ENCODE measurements at regions not wholly inside any gene's neighbourhood (a gene's known extent, or its start where the extent isn't known, plus 50 kb on each side); places are given as distances from the start of the nearest gene placed in this dataset.
"Not testable (repeated sequence)": the region's sequence is repeated elsewhere in the genome, so short reads cannot be mapped to it uniquely, and the experiment has no call there.

DNA sequence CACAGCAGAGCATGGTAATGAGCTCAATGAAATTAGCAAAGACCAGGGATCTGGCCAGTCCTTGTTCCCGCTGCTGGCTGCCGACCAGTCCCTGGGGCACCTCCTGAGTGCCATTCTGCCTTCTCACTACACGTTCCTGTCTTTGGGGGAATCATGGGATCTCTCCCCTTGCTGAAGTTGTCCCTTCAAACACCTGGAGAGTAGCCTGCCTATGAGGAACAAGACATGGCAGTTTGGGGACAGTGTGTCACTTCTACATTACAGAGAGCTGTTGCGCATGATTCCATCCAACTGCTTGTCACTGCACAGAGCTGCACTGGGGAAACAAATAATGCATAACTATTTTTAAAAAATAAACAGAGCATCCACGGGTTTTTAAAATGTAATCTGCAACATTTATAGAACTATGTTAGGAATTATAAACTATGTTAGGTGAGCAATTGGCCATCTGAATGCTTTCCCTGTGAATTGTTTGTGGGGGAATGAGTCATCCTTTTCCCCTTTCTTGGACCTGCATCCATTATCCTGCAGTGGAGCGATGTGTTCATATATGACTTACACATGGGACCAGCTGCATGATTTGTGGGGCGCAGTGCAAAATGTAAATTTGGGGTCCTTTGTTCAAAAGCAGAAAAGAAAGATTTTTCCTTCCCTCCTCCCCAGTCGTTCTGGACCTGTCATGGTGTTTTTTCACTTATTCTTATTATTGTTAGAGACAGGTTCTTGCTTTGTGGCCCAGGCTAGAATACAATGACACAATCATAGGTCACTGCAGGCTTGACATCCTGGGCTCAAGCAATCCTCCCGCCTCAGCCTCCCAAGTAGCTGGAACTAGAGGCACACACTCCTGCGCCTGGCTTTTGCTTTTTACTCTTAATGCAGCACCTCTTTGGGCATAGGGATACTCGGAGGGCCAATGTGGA is 115.0 kb upstream of the TBL1X start:
- no peak for DNase-seq

DNA sequence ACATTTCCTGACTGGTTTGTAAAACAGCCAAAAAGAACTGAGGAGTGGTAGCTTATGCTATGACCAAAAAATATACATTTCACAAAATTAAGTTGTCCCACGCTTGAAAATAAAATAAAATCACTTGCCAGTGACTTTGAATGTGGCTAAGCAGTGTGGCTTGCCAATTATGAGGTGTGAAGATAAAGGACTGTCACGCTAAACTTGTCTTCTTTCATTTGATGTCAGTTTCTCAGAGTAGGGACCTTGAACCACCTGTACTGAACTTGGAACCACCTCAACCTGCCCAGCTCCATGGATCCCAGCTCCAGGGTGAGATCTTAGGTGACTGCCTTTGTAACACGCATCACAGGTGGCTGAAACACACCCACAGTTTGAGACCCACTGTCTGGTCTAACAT is 113.7 kb upstream of the TBL1X start:
- no peak for DNase-seq

DNA sequence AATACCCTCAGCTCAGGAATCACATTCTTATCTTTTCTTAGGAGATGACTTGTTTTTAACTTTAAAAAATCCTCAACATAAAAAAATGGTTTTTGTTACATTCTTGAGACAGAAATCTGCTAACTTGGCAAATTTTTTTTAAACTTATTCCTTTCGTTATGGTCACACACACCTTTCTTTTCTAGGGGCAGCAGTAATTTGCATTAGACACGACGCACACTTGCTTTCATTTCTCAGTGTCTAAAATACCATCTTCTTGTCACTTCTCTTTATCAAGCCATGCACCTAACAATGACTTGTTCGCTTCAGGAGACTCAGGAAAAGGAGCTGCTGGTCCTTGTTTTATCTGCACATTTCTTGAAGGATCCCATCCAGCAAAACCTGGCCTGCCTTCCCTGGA is 112.6 kb upstream of the TBL1X start:
- no peak for DNase-seq

DNA sequence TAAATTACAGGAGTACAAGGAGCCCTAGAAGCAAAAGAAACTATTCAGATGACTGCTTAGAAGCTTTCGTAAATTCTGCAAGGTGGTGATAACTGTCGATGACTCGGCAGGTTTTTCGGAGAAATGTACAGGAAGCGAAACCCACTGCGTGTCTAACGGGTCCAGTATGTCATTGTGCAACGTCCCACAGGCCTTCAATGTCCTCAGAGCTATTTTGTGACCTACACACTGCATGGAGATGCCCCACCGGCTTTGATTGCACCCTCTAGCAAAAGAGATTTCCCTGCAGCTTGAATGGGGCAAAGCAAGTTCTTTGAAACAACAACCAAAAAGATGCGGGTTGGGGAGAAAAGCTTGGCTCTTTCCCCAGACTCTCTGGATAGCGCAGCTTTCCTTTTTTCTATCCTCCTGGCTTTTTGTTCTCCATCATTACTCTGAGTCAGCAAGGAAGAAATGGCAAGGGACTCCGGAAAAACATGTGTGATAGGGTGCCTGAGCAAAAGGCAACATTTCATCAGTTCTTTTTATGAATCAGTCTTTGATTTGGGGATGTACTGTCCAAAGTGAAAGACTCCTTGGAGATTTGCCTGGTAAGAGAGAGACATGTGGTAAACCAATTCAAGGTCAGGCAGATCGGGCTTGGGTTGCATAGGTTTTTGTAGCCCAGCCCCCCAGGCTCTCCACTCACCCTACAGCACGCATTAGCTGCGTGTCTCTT is 112.0 kb upstream of the TBL1X start:
- no peak for DNase-seq

DNA sequence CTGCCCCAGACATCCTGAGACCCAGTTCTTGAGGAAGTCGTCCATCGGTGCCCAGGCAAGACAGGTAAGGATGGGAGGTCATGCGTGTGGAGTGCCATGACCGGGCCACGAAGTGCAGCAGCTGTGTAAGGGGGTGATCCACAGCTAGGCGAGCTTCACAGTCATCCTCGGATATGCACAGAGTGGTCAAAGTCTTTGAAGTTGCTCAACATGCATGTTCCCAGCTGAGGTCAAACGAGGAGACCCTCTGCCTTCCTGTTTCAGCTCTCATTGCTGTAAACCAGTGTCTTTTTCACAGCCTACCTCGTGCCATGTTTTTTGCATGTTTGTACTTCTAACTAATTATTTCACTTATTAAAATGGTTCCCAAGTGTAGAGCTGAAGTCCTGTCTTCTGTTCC is 109.9 kb upstream of the TBL1X start:
- no peak for DNase-seq

DNA sequence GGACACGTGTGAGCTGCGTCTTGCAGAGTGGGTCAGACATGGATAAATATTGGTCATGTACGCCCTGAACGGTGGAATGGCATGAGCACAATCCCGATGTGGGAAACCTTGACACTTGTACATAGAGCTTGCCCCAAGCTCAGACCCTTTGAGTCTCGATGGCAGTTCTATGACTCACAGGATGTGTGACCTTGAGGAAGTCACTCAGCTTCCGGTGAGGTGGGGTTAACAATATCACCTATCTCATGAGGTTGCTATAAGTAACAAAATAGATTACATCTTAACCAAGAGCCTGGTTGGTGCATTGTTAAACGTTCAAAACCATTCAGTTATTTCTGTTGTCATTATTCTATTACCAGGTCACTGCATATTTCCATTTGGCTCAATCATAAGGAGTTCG is 109.1 kb upstream of the TBL1X start:
- DNase-seq = no peak

DNA sequence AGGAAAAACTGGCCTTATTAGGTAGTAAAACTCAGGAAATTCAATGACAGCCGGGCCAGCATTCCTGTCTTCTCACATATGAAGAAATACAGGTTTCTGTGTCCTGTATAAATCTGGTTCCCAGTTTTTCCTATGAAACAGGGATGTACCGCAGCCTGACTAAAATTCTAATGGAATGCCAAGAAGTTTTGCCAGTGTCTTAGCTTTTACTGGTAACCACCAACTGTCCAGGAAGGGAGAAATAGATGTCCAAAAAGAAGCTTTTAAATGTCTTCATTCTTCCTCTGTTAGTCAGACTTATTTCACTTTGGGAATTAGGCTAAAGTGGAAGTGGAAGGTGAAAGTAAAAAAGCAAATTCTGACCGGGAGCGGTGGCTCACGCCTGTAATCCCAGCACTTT is 108.0 kb upstream of the TBL1X start:
- no peak for DNase-seq

DNA sequence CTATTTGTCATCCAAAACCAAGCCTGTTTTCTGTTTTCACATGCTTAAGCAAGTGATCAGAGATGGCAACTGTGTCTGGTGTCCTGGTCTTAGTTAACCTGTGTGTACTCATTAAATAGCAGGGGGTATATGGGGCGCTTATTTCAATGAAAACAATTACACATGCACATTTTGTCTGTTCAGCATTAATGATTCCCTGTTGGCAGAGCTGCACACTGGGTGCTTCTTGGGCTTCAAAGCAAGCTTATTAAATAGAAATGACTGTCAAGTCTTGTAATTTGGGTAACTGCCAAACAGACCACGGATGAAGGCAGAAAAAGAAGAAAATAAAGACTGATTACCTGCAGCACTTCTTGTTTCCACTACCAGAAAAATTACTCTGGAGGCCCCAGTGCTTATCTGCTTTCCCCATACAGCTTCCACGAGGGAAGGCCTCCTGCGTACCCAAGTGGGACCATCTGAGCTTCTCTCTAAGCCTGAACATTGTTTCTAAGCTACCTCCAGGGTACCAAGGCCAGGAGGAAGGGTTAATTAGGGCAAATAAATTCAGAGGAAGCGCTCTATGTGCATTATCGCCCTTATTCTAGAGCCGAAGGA is 107.2 kb upstream of the TBL1X start:
- no peak for DNase-seq

DNA sequence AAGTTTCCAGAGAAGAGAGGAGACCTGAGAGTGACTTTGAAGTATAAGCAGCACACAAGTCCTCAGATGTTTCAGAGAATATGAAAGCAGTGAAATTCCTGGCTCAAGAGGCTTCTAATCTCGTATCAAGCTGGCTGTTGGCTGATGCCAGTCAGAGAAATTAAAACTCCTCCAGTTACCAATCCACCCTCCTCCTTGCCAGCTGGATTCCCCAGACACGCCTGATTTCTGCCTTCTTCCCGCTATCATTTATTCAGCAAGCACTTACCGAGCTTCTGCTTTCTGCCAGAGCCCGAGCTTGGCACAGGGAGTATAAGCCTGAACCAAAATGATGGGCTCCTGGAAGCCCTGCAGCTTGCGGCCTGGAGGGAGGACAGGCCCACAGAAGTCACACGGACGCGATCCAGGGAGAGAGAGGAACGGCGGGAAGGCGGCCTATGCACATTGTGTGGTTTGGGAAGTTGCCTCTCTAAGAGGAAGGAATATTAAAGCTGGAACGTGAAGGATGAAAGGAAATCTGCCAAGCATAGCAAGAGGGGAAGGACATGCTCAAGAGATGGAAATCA is 102.4 kb upstream of the TBL1X start:
- DNase-seq = no peak

DNA sequence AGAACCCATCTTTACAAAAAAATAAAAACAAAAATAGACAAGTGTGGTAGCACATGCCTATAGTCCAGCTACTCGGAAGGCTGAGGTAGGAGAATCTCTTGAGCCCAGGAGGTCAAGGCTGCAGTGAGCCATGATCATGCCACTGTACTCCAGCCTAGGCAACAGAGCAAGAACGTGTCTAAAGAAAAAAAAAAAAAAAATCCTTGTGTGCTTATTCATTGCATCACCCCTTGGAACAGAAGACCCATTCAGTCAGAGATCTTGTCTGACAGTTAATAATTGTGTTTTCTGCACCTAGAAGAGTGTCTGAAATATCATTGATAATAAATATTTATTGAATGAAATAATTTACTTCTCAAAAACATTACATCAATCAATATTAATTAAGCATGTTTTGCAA is 97.4 kb upstream of the TBL1X start:
- DNase-seq = no peak

DNA sequence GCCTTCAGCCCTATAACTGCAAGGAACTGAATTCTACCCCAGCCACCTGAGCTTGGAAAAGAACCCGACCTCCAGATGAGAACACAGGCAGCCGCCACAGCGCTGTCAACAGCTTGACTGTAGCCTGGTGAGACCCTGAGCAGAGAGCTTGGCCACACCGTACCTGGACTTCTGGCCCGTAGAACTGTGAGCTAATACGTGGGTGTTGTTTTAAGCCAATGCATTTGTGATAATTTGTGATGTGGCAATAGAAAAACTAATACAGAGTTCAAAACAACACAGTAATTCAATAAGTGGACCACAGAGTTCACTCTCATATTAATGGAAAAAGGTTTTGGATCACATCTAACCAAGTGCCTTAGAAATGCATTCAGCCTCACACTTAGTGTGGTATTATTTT is 96.6 kb upstream of the TBL1X start:
- no peak for DNase-seq

DNA sequence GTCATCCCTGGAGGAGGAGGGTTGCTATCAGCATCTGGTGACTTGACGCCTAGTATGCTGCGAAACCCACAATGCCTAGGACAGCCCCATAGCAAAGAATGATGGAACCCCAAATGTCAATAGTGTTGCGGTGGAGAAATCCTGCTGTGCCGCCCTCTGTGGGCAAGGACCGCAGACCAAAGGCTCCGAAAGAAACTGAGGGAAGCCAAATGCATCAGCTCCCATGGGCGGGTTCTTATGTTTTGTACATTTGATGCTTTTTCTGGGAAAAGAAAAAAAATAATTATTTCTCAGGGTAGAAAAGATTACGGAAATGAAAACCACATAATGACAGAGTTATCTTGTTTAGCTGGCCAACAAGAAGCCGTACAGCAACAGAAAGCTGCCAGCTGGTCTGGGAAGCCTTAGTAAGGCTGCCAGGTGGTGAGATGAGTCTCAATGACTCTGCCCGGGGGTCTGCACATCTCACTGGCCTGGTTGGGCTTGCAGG is 95.0 kb upstream of the TBL1X start:
- DNase-seq = no peak

DNA sequence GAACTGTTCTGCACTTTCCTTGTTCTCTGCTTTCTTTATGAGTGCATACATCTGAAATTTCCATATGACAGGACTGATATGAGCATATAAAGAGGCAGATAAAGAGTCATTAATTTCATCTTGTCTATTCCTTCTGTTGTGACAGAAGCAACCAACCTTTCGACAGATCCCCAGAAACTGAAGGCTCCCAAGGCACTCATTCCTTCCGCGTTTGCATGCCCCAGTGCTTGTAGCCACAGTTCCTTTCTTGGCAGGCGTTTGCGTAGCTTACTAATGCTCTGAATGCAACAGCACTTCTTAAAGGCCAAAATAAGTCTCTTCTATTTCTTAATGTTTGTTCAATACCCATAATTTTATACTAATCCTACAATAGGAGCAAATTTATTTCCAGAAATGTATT is 94.0 kb upstream of the TBL1X start:
- DNase-seq = no peak

DNA sequence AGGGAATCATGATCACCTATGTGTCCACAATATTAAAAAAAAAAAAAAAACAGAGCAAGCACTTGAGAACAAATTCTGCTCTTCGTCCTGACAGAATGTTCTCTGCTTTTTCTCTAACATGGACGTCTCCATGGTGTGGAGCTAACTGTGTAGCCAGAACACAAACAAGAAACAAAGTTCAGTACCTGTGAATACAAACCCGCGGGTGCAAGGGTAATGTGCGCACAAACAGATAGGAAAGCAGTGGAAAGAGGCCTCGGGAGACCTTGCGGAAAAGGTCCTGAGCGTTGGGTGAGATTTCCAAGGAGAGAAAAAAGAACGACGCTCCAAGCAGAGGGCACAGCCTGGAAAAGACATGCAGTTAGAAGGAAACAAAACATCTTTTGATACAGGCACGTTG is 92.0 kb upstream of the TBL1X start:
- no peak for DNase-seq

DNA sequence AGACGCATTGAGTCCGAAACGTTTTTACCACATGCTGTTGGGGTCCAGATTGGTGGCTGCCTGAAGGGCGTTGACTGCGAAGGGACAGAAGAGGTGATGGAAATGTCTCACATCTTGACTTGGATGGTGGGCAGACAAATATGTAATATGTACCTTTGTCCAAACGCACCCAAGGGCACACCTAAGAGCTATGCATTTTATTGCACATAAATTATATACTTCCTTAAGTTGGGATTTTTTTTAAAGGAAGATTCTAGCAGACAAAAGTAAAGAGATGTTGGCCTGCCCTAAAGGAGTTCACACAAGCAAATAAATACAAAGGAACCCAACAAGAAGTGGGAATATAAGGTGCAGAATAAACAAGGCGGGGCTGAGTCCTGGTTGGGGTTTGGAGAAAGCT is 91.1 kb upstream of the TBL1X start:
- no peak for DNase-seq

DNA sequence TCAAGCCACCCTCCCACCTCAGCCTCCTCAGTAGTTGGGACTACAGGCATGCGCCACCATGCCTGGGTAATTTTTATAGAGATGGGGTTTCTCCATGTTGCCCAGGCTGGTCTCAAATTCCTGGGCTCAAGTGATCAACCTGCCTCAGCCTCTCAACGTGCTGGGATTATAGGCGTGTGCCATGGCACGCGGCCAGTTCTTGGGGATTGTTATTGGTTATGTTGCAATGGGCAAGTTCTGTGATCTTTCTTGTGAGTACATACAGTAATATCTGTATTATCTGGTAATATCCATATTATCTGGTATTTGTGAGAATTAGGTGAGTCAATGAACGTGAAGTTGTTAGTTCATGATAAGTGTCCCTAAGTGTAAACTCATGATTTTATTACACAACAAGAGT is 90.3 kb upstream of the TBL1X start:
- DNase-seq = no peak

DNA sequence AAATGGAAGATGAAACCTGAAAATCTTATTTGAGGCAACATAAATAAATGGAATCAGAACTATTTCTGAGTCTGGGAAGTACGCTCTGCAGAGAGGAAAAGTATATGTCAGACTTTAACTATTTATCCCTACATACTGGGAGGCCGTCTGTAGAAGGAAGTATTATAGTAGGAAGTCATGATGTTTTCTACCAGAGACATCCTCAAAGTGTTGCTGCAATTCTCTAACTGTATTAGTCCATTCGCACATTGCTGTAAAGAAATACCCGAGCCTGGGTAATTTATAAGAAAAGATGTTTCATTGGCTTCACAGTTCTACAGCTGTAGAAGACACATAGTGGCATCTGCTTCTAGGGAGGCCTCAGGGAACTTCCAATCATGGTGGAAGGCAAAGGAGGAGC is 88.7 kb upstream of the TBL1X start:
- no peak for DNase-seq

DNA sequence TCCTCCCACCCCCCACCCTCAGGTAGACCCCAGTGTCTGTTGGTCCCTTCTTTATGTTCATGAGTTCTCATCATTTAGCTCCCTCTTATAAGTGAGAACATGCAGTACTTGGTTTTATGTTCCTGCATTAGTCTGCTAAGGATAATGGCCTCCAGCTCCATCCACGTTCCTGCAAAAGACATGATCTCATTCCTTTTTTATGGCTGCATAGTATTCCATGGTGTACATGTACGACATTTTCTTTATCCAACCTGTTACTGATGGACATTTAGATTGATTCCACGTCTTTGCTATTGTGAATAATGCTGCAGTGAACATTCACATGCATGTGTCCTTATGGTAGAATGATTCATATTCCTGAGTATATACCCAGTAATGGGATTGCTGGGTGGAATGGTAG is 87.6 kb upstream of the TBL1X start:
- not testable (repeated sequence) for DNase-seq

DNA sequence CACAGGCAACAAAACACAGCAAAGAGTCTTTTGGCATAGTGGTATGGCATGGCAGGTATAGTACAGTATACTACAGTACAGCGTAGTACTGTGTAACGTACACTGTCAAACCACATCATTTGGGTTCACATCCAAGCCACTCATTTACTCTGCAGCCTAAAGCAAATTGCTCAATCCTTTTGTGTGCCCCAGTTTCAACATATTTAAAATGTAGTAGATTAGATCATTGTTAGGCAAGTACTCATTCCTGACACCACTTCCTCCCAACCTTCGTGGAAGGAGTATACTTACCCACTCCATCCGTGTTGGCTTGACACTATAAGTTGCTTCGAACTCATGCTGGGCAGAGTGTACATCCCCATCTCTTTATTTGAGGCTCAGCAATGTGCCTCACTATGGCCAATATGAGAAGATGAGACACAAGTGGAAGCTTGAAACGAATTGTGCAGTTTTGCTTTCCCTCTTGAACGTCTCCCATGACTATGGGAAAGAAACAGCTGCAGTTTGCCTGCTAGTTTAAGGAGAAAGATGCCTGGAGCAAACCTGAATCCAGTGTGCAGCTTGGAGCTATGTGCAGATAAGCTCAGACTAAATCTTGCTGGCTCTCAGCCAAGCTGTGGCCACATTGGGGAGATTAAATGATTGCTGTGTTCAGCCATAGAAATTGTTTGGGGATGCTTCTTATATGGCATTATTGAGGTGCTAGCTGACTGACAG is 85.7 kb upstream of the TBL1X start:
- DNase-seq = no peak

DNA sequence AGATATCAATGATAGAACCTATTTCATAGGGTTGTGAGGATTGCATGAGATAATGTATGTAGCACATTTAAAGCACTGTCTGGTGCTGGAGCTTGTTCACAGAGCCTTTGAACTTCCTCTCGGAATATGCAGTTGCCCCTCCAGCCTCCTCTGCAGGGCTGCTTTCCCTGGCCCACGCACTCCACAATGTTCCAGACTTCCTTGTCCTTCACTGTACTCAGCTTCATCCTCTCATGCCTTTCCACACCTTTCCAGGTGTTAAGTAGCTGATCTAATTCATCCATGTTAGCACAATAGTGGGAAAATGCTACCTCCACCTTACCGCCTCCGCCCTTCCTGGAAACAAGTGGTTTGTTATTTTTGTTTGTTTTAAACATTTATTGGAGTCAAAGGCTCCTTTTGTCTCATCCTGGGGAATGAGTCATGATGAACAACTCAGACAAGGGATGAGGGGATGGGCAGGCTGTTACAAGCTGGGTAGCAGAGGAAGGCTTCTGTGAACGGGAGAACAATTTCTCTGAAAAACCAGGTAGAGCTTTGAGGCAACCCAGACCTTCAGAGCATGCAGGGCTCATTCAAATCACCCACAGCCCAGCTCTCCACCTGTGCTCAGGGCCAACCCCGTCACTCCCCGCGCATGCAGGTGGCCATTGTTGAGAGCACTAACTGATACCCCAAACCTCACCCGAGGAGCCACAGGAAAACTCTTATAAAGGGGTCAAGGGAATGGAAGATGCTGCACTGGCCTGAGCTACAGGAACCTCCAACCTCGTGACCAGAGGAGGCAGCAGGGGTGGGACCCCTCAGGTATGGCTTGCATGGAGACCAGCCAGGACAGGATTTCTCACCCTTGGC is 84.9 kb upstream of the TBL1X start:
- DNase-seq = no peak

DNA sequence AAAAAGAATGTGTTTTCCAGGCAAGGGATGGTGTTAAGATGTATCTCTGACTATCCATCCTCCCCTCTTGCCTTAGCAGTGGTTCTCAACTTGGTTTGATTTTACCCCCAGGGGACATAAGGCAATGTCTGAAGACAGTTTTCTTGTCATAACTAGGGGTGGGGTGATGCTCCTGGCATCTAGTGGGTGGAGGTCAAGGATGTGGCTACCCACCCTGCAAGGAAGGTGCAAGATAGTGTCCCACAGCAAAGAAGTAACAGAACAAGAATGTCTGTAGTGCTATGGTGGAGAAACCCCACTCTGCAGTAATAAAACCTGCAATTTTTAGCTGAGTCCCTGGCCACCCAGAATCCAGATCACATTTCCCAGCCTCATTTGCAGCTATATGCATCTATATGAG is 81.2 kb upstream of the TBL1X start:
- DNase-seq = no peak

DNA sequence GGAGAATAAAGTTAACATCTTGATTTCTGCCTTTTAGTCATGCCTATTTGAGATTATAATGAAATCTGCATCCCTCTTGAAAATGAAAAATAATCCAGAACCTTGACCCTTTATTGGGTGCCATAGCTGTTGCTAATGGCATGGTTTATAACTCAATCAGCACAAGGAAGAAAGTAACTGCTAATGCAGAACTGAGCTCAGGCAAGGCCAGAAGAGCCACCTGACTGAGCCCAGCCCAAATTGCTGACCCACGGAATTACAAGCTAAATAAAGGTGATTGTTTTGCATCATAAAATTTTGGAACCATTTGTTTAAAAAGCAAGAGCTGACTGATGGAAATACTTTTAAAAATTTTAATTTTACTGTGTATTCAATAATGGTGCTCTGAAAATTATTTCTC is 76.4 kb upstream of the TBL1X start:
- DNase-seq = no peak

Measured in T1000 (cell line).